Liver (tissue), 8 donors: ENCODE measurements at regions not wholly inside any gene's neighbourhood (a gene's known extent, or its start where the extent isn't known, plus 50 kb on each side); places are given as distances from the start of the nearest gene placed in this dataset.

ENCODE experiments used
- DNase-seq: peaks from one replicate; pipeline ENCODE4 v3.0.0-alpha.2; 2017; ENCODE audit warnings: low spot score
- H3K27ac ChIP-seq, 2 donors: one replicate each; pipeline ENCODE4 v1.7.0; 2013; ENCODE audit warnings: inconsistent platforms in 2 of 2, low read length in 2 of 2, control low read depth in 1 of 2, low read depth in 1 of 2, mild to moderate bottlenecking in 1 of 2
- H3K27me3 ChIP-seq, 4 donors: one replicate each; pipeline versions ENCODE4 v1.6.1 to v1.7.0; 2013; ENCODE audit warnings: low read length in 3 of 4, inconsistent platforms in 1 of 4, mild to moderate bottlenecking in 1 of 4, moderate library complexity in 1 of 4; ENCODE audit not compliant: control insufficient read depth in 4 of 4, insufficient read depth in 4 of 4
- H3K36me3 ChIP-seq, 4 donors: one replicate each; pipeline versions ENCODE4 v1.6.1 to v1.7.0; 2013; ENCODE audit warnings: low read length in 3 of 4, mild to moderate bottlenecking in 3 of 4, low read depth in 1 of 4, moderate library complexity in 1 of 4; ENCODE audit not compliant: control insufficient read depth in 4 of 4, insufficient read depth in 3 of 4
- H3K4me1 ChIP-seq, 4 donors: one replicate each; pipeline versions ENCODE4 v1.6.1 to v1.7.0; 2013; ENCODE audit warnings: low read length in 3 of 4, mild to moderate bottlenecking in 3 of 4, moderate library complexity in 1 of 4; ENCODE audit not compliant: control insufficient read depth in 4 of 4, insufficient read depth in 4 of 4
- H3K4me3 ChIP-seq, 3 donors: one replicate each; pipeline versions ENCODE4 v1.6.1 to v1.7.0; 2013; ENCODE audit warnings: low read length in 3 of 3, control low read depth in 1 of 3, low read depth in 1 of 3, mild to moderate bottlenecking in 1 of 3
- H3K9ac ChIP-seq, 2 donors: one replicate each; pipeline ENCODE4 v1.7.0; 2013; ENCODE audit warnings: low read length in 2 of 2, mild to moderate bottlenecking in 2 of 2, moderate library complexity in 2 of 2, control low read depth in 1 of 2, low read depth in 1 of 2
- H3K9me3 ChIP-seq, 4 donors: one replicate each; pipeline versions ENCODE4 v1.6.1 to v1.7.0; 2013; ENCODE audit warnings: low read length in 3 of 4; ENCODE audit not compliant: control insufficient read depth in 4 of 4
- CTCF ChIP-seq: fragments of 150-350 bp; IDR thresholded peaks from 2 replicates; pipeline ENCODE4 v1.5.1; 2017; ENCODE audit warnings: improper control_type of control experiment, low read depth, low read length; ENCODE audit not compliant: missing input control
- EGR1 ChIP-seq, 2 donors: IDR thresholded peaks; 2 replicates each; pipeline ENCODE4 v1.6.1; 2016 to 2018; ENCODE audit warnings: antibody characterized with exemption in 2 of 2, low read depth in 2 of 2
- FOXA1 ChIP-seq: IDR thresholded peaks from 2 replicates; pipeline ENCODE4 v1.6.1; 2016; ENCODE audit warnings: antibody characterized with exemption
- FOXA2 ChIP-seq: IDR thresholded peaks from 2 replicates; pipeline ENCODE4 v1.6.1; 2016; ENCODE audit warnings: antibody characterized with exemption
- GABPA ChIP-seq, 2 donors: IDR thresholded peaks in 1 of 2; conservative IDR thresholded peaks in 1 of 2; 2 replicates each; pipeline ENCODE4 v1.6.1; 2016; ENCODE audit warnings: antibody characterized with exemption in 2 of 2, mild to moderate bottlenecking in 1 of 2, moderate library complexity in 1 of 2
- HNF4A ChIP-seq, 2 donors: conservative IDR thresholded peaks; 2 replicates each; pipeline ENCODE4 v1.6.1; 2016; ENCODE audit warnings: antibody characterized with exemption in 2 of 2, mild to moderate bottlenecking in 2 of 2
- HNF4G ChIP-seq: IDR thresholded peaks from 2 replicates; pipeline ENCODE4 v1.6.1; 2016; ENCODE audit warnings: antibody characterized with exemption
- JUND ChIP-seq, 2 donors: IDR thresholded peaks; 2 replicates each; pipeline ENCODE4 v1.6.1; 2016; ENCODE audit warnings: antibody characterized with exemption in 2 of 2
- MAX ChIP-seq: IDR thresholded peaks from 2 replicates; pipeline ENCODE4 v1.6.1; 2016; ENCODE audit warnings: antibody characterized with exemption
- NR2F2 ChIP-seq: IDR thresholded peaks from 2 replicates; pipeline ENCODE4 v1.6.1; 2016; ENCODE audit warnings: antibody characterized with exemption
- RAD21 ChIP-seq, 2 donors: IDR thresholded peaks; 2 replicates each; pipeline ENCODE4 v1.6.1; 2016; ENCODE audit warnings: antibody characterized with exemption in 2 of 2, mild to moderate bottlenecking in 2 of 2
- REST ChIP-seq: IDR thresholded peaks from 2 replicates; pipeline ENCODE4 v1.6.1; 2016; ENCODE audit warnings: antibody characterized with exemption, mild to moderate bottlenecking
- RXRA ChIP-seq, 2 donors: IDR thresholded peaks; 2 replicates each; pipeline ENCODE4 v1.6.1; 2017 to 2018; ENCODE audit warnings: antibody characterized with exemption in 2 of 2, mild to moderate bottlenecking in 1 of 2
- SP1 ChIP-seq: IDR thresholded peaks from 2 replicates; pipeline ENCODE4 v1.6.1; 2018; ENCODE audit warnings: antibody characterized with exemption, mild to moderate bottlenecking
- TAF1 ChIP-seq: conservative IDR thresholded peaks from 2 replicates; pipeline ENCODE4 v1.6.1; 2016; ENCODE audit warnings: antibody characterized with exemption, mild to moderate bottlenecking
- YY1 ChIP-seq: IDR thresholded peaks from 2 replicates; pipeline ENCODE4 v1.6.1; 2016; ENCODE audit warnings: antibody characterized with exemption, mild to moderate bottlenecking
- ZBTB33 ChIP-seq: IDR thresholded peaks from 2 replicates; pipeline ENCODE4 v1.6.1; 2016; ENCODE audit warnings: antibody characterized with exemption
- WGBS: extraction: QIAGEN DNeasy Blood & Tissue Kit; methylation state at CpG from one replicate; pipeline ENCODE4 v1.1.7; 2013; 5-methylcytosine and 5-hydroxymethylcytosine counted together
- TF ChIP-seq, protein P1 (sequence below): IDR thresholded peaks from 2 replicates; pipeline ENCODE4 v1.6.1; 2016; ENCODE audit warnings: antibody characterized with exemption
- donor health status: healthy.
- donor health status: healthy.
- donor health status: healthy.
- donor health status: healthy.
- donor health status: healthy.

GRCh38 chr2:39871291-39871761 is 92.3 kb upstream of the THUMPD2 start:
- TF ChIP-seq MAX (no peak), RAD21 (IDR thresholded peaks at IDR 0.05) (no peak), HNF4A (conservative IDR thresholded peaks at IDR 0.05) (no peak), HNF4G (no peak), RXRA (IDR thresholded peaks at IDR 0.05) (no peak), FOXA1 (no peak), FOXA2 (no peak), REST (no peak), GABPA (IDR thresholded peaks at IDR 0.05 in 1 of 2, conservative IDR thresholded peaks at IDR 0.05 in 1 of 2) (no peak), EGR1 (IDR thresholded peaks at IDR 0.05; ENCODE audit: low read depth in 2 of 2) (no peak), TAF1 (no peak), ZBTB33 (no peak), NR2F2 (no peak), YY1 (no peak), JUND (IDR thresholded peaks at IDR 0.05) (no peak), CTCF (no peak), SP1 (no peak)
- TF ChIP-seq, protein P1, sequence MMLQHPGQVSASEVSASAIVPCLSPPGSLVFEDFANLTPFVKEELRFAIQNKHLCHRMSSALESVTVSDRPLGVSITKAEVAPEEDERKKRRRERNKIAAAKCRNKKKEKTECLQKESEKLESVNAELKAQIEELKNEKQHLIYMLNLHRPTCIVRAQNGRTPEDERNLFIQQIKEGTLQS = no peak
- Histone ChIP-seq H3K4me1 (no peaks in the 10 kb centered on the region), H3K4me3 (no peak overlapping the region), H3K9ac (no peak overlapping the region), H3K36me3 (no peaks in the 10 kb centered on the region), H3K9me3 (no peaks in the 10 kb centered on the region), H3K27ac (no peak overlapping the region), H3K27me3 (peaks cover 0 to 2% (median 0%) of the 10 kb centered on the region in 4 donors)
- no peak for DNase-seq
- 73% methylated on average over 7 of the region's 7 CpGs for WGBS
